ENCODE measurements at regions not wholly inside any gene's neighbourhood (a gene's known extent, or its start where the extent isn't known, plus 50 kb on each side); places are given as distances from the start of the nearest gene placed in this dataset.

- TF ChIP-seq JUN (IDR thresholded peaks at IDR 0.05; ENCODE audit: borderline replicate concordance, insufficient read depth, insufficient read length, low read depth) (no peak), CTCF (IDR thresholded peaks at IDR 0.05; ENCODE audit: extremely low read depth in 1 of 2, insufficient read depth in 1 of 2, low read depth in 1 of 2, low read length in 2 of 2) (no peak), POLR2A (IDR thresholded peaks at IDR 0.05; ENCODE audit: low read depth, low read length) (no peak), EZH2 (IDR thresholded peaks at IDR 0.05; ENCODE audit: borderline replicate concordance, low read depth, low read length, severe bottlenecking) (no peak), GATA2 (IDR thresholded peaks at IDR 0.05; ENCODE audit: insufficient read depth, insufficient read length, low read depth, low read length) (no peak), POLR2AphosphoS5 (IDR thresholded peaks at IDR 0.05; ENCODE audit: insufficient read depth, low read depth, low read length) (no peak), FOS (IDR thresholded peaks at IDR 0.05; ENCODE audit: borderline replicate concordance, insufficient read depth, low read length) (no peak)
These were observed 92.6 kb upstream of the PBX1 start for GRCh38 chr1:164466429-164466828.
